Skeletal muscle satellite cell (primary cell): ENCODE measurements at regions not wholly inside any gene's neighbourhood (a gene's known extent, or its start where the extent isn't known, plus 50 kb on each side); places are given as distances from the start of the nearest gene placed in this dataset.

ENCODE experiments used
- H3K27me3 ChIP-seq: 2 replicates; pipeline ENCODE4 v1.7.0; 2013; ENCODE audit warnings: low read length; ENCODE audit not compliant: control insufficient read depth, insufficient read depth
- H3K36me3 ChIP-seq: 2 replicates; pipeline ENCODE4 v1.7.0; 2013; ENCODE audit warnings: mild to moderate bottlenecking, control low read depth, low read length; ENCODE audit not compliant: insufficient read depth
- H3K4me1 ChIP-seq: 2 replicates; pipeline ENCODE4 v1.7.0; 2013; ENCODE audit warnings: low read length; ENCODE audit not compliant: control insufficient read depth, insufficient read depth
- H3K4me2 ChIP-seq: 2 replicates; pipeline ENCODE4 v1.7.0; 2013; ENCODE audit warnings: mild to moderate bottlenecking, low read length
- H3K4me3 ChIP-seq: 2 replicates; pipeline ENCODE4 v1.7.0; 2013; ENCODE audit warnings: low read length
- H3K9ac ChIP-seq: 2 replicates; pipeline ENCODE4 v1.7.0; 2013; ENCODE audit warnings: mild to moderate bottlenecking, low read depth, low read length, moderate library complexity
- H3K9me3 ChIP-seq: replicated peaks from 2 replicates; pipeline ENCODE4 v1.7.0; 2013; ENCODE audit warnings: mild to moderate bottlenecking, control low read depth, low read length

DNA sequence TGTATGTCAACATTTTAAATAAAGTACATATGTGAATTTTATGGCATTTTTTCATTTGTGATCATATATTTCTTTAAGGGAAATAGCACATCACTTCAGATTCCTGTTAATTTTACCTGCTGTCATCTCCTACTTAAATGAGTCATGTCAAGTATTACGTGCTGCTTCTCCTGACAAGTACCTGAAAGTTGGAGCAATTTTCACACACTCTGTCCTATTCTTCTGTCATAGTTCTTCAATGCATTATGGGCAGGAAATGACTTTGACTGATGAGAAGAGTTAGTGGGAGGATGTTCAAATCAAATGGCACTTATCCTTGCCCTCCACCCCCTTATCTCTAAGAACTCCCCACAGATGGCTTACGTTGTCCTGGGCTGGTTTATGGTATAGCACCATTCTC, 64.2 kb upstream of the SYTL5 start:
- H3K4me1 ChIP-seq, result no peaks in the 10 kb centered on the region
- no peak overlapping the region for H3K4me2 ChIP-seq
- H3K4me3 ChIP-seq, result no peak overlapping the region
- H3K36me3 ChIP-seq, result no peaks in the 10 kb centered on the region
- no peak overlapping the region for H3K9ac ChIP-seq
- no peaks in the 10 kb centered on the region for H3K9me3 ChIP-seq
- H3K27me3 ChIP-seq, result no peaks in the 10 kb centered on the region

DNA sequence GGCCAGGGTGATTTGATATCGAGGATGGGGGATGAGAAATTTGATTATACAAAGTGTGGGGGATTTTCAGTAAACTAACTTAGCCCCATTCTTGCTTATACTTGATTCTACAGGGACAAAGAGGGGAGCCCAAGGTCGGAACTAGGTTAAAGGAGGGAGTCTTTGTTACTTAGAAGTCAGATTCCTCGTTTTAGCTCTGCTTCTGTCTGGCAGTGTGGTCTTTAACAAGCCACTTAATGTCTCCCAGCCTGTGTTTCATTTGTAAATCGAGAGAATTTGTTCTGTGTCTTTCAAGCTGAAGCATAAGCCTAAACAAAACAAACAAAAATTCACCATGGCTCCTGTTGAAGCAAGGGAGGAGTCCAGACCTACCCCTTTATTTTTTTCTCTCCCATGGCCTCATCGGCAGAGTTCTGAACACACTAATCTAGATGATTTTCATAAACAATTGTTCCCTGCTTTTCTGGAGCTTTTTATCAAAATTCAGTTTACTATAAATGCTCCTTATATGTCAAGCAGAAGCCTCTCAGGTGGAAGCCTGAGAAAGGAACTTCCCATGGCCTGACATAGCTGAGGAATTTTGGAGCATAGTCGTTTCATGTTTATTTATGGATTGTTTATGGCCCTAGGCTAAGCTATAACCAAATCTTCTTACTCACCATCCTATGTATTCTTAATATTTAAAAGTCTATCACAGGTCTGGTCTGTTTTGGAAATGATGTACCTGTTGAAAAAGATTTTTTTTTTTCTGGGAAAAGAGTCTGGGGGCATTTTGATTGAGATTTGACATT, 62.6 kb upstream of the SYTL5 start:
- Histone ChIP-seq H3K4me3 (no peak overlapping the region), H3K9ac (no peak overlapping the region), H3K36me3 (no peaks in the 10 kb centered on the region), H3K27me3 (no peaks in the 10 kb centered on the region), H3K4me2 (no peak overlapping the region), H3K9me3 (no peaks in the 10 kb centered on the region), H3K4me1 (no peaks in the 10 kb centered on the region)

DNA sequence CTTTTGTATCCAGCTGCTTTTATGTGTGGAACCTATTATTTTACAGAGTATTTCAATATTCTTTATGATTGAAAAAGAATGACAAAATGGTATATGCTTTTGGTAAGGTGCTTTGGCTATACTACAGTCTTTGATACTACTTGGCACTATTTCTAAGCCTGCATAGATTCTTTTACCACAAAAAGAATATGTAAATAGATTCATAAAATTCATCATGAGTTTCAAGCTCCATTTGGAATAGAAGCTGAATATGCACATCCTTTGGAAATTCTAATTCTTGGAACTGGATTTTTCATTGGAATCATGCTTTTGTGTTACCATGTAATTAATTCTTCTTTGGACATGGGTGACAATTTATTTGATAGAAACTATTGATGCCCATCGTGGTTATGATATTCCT, 60.2 kb upstream of the SYTL5 start:
- H3K4me2 ChIP-seq, result no peak overlapping the region
- no peaks in the 10 kb centered on the region for H3K36me3 ChIP-seq
- H3K4me1 ChIP-seq, result no peaks in the 10 kb centered on the region
- H3K9ac ChIP-seq, result no peak overlapping the region
- no peaks in the 10 kb centered on the region for H3K27me3 ChIP-seq
- H3K4me3 ChIP-seq, result no peak overlapping the region
- no peaks in the 10 kb centered on the region for H3K9me3 ChIP-seq

DNA sequence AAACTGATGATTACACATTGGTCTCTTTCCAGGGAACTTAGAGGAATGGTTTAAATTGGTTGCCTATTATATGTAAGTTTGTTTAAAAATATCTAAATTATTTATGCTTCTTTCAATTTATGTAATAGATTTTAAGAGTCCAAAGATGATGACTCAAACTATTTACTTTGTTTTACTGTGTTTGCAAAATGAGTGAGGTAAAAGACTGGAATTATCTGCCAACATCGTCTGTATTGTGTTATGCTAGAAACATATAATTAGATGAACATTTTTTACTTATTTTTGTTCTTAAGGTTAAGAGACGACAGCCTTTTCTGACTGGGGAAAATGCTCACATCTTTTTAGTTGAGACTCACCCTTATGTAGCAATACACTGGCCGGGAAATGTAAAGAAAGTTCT, 51.1 kb upstream of the SYTL5 start:
- Histone ChIP-seq H3K9ac (no peak overlapping the region), H3K4me2 (no peak overlapping the region), H3K4me3 (no peak overlapping the region), H3K9me3 (no peaks in the 10 kb centered on the region), H3K36me3 (no peaks in the 10 kb centered on the region), H3K27me3 (no peaks in the 10 kb centered on the region), H3K4me1 (no peaks in the 10 kb centered on the region)

DNA sequence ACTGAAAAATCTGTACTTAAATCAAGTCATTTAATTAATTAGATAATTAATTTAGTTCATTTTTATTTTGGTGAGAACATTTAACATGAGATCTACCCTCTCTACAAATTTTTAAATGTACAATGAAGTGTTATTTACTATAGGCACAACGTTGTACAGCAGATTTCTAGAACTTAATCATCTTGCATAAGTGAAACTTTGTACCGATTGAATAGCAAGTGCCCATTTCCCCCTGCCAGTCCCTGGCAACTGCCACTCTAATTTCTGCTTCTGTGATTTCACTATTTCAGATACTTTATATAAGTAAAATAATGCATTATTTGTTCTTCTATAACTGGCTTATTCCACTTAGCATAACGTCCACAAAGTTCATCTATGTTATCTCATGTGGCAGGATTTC, 50.1 kb upstream of the SYTL5 start:
- H3K4me1 ChIP-seq, result no peaks in the 10 kb centered on the region
- no peaks in the 10 kb centered on the region for H3K27me3 ChIP-seq
- no peak overlapping the region for H3K9ac ChIP-seq
- H3K4me2 ChIP-seq, result no peak overlapping the region
- no peak overlapping the region for H3K4me3 ChIP-seq
- H3K9me3 ChIP-seq, result no peaks in the 10 kb centered on the region
- H3K36me3 ChIP-seq, result no peaks in the 10 kb centered on the region
